GM18507 (cell line): ENCODE measurements at regions not wholly inside any gene's neighbourhood (a gene's known extent, or its start where the extent isn't known, plus 50 kb on each side); places are given as distances from the start of the nearest gene placed in this dataset.
"Not testable (repeated sequence)": the region's sequence is repeated elsewhere in the genome, so short reads cannot be mapped to it uniquely, and the experiment has no call there.

Experiments used
- DNase-seq: peaks from one replicate; pipeline ENCODE4 v3.0.0; 2011; ENCODE audit warnings: low read depth; ENCODE audit not compliant: insufficient read length; ENCODE audit errors: extremely low spot score
- FAIRE-seq: peaks from 2 replicates; lab custom pipeline; 2011; peaks lifted over from hg19 to GRCh38; lab: Jason Lieb, UNC

DNA sequence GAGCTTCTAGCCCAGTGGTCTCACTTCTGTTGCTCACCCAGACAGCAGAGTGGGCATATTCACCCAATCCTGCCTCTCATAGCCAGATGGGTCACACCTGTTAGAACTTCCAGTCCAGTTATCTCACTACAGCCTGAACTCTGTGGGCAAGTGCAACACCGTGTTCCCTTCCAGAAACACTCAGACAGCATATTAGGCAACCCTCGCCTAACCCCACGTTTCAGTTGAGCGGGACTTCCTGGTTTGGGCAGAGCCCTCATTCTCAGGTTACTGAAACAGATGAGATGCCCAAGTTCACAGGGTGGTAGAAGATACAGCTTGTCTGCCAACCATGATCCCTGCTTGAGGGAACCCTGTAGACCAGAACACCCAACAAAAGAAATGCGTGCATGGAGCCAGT, 538.2 kb downstream of the CYLC2 start:
- DNase-seq = no peak
- FAIRE-seq = no peak

DNA sequence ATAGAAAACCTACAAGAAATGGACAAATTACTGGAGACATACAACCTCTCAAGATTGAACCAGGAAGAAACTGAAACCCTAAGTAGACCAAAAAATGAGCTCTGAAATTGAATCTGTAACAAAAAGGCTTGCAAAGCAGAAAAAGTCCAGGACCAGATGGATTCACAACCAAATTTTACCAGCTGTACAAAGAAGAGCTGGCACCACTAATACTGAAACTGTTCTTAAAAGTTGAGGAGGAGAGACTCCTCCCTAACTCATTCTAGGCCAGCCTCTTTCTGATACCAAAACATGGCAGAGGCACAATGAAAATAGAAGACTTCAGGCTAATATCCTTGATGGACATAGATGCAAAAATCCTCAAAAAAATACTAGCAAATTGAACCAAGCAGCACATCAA, 542.3 kb downstream of the CYLC2 start:
- FAIRE-seq = no peak

DNA sequence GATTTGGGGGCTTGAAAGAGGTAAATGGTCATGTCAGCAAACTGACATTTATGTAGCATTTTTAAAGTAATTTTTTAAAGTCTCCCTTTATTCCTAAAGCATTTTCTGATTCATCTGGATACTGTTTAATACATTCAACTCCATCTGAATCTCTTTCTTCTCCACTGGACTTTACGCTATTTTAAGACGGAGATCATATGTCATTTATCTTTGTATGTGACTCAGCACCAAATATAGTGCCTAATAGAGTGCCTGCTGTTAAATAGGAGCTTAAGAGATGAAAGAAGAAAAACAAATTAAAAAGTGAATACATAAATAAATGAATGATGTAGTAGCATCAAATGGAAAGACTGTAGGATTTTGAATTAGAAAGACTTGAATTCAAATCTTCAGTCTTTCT, 548.8 kb upstream of the SMC2 start:
- DNase-seq = no peak
- FAIRE-seq = no peak

More for the DNA sequence above, 542.3 kb downstream of the CYLC2 start:
- no peak for DNase-seq

DNA sequence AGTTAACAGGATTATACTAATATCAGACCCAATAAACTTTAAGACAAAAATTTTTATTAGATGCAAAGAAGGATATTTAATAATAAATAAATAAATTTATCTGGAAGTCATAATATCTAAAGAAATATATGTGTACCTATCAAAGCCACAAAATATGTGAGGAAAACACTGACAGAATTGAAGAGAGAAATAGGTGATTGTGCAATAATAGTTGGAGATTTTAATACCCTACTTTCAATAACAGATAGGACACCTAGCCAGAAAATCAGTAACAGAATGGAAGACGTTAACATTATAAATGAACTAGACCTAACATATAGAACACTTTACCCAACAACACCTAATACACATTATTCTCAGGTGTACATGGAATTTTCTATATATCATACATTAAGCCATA, 541.4 kb upstream of the SMC2 start:
- FAIRE-seq (no peak), DNase-seq (no peak)

DNA sequence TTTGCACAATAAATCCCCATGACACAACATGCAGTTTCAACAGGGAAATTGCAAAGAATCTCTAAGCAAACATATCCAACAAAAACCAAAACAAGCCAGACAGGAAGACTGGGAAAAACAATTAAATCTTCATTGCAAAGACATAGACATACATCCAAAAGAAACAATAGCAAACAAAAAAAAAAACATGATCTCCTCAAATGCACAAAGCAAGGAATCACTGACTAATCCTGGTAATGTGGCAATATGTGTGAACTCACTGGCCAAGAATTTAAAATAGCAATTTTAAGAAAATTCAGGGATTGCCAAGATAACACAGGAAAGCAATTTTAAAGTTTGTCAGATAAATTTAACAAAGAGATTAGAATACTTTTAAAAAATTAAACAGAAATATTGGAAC, 520.1 kb upstream of the SMC2 start:
- DNase-seq = no peak
- no peak for FAIRE-seq

DNA sequence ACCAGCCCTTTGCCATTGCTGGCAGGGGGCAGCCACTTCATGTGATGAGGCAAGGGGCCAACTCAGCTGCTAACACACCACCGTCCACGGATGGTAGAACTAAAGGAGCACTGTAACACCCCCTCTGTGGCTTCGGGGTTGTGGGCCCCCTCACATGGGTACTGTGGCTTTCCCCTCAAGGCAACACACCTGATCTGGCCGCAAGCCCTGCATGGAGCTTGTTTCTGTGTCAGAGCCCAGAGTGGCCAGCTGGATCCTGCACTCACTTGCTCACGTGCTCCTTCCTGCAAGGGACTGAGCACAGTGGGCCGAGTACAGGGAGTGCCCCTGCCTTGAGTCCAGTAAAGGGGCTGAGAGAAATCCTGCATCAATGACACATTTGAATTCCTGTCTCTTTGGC, 507.4 kb upstream of the SMC2 start:
- DNase-seq (no peak), FAIRE-seq (no peak)

DNA sequence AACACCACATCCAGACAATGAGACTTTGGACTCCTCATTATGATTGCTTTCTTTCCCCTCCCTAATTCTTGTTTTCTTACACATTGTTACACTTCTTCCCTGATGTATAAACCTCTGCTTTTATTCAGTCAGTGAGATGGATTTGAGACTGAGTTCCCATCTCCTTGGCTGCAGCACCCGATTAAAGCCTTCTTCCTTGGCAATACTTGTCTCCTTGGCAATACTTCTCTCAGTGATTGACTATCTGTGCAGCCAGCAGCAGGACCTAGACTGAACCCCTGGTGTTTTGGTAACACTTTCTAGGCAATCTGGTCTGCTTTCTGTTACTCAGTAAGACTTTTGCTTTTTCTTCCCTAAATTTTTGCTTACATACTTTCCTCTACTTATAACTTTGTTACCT, 492.8 kb upstream of the SMC2 start:
- FAIRE-seq (no peak), DNase-seq (no peak)

DNA sequence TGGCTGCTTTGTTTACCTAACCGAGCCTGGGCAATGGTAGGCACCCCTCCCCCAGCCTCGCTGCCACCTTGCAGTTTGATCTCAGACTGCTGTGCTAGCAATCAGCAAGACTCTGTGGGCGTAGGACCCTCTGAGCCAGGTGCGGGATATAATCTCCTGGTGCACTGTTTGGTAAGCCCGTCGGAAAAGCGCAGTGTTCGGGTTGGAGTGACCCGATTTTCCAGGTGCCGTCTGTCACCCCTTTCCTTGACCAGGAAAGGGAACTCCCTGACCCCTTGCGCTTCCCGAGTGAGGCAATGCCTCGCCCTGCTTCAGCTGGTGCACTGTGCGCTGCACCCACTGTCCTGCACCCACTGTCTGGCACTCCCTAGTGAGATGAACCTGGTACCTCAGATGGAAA, 482.2 kb upstream of the SMC2 start:
- FAIRE-seq = not testable (repeated sequence)

DNA sequence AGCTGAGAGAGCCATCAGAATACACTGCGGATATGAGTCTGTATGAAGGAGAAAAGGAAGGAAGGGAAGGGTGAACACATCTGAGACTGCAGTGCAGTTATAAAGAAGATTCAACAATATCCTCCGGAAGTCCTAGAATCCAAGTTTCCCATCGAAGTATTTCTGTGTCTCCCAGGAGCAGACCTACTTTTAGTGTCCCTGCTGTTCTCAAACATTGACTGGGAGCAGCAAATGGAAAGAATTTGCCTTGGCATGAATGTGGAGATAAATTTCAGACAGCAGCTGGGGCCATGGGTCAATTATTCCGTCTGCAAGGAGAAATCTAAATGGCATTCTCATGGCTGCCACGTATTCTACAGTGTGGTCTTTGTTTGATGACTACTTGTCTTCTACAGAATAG, 478.1 kb upstream of the SMC2 start:
- FAIRE-seq = no peak
- DNase-seq = no peak

More for the DNA sequence above, 482.2 kb upstream of the SMC2 start:
- not testable (repeated sequence) for DNase-seq

DNA sequence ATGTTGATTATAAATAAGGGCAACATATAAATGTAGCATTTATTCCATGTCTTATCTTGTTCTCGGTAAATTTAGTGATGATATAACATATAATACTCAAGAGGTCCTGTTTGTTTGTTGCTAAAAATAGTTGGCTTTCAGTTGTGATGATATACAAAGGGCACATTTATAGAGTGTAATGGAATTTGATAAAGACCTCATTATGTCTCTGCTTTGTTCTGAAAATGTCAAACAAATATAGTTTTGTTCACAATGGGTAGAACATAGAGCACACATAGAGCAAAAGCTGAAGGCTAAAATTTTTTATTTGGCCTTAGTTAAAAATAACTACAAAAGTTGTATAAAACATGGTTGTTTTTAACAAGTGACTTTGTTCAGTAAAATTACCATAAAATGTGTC, 477.1 kb upstream of the SMC2 start:
- FAIRE-seq (no peak), DNase-seq (no peak)

DNA sequence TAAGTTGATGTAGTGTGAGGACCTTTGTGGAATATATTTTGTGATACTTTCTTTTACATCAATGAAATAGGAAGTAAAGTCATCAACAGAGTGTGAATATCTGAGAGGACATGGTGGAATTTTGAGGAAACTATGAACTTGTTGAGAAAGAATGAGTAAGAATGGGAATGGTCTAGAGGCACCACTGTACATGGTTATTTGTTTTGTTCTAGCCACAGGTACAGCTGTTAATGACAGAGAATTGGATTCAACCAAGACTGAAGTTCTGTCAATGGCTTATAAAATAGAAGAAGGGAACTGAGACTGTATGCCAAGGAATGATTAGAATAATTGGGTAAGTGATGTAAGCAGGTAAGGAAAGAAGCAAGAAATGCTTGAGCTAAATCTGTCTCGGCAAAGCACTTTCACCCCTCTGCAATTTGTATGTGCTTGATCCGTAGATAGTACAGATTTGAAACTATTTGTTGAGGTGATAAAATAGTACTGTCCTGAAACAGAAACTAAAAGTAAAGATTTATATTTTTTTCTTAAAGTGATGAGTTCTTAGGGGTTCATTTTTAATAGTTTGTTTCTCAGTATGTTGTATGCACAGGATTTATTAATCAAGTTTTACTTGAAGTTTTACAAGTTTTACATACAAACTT, 468.8 kb upstream of the SMC2 start:
- DNase-seq (no peak), FAIRE-seq (no peak)

DNA sequence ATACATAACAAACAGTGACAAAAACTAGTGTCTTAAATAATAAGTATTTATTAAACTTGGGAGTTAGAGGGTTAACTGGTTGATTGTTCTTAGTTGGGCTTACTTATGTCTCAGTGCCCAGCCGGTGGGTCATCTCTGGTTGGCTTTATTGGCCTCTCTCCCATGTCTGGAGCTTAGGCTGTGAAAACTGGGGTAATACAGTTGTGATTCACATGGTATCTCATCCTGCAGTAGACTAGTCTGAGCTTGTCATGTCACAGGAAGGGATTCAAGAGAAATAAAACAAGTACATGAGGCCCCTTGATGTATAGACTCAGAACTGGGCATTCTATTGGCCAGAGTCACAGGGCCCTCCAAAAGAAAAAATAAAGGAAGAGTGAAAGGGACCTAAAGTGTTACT, 466.4 kb upstream of the SMC2 start:
- FAIRE-seq (no peak), DNase-seq (no peak)

DNA sequence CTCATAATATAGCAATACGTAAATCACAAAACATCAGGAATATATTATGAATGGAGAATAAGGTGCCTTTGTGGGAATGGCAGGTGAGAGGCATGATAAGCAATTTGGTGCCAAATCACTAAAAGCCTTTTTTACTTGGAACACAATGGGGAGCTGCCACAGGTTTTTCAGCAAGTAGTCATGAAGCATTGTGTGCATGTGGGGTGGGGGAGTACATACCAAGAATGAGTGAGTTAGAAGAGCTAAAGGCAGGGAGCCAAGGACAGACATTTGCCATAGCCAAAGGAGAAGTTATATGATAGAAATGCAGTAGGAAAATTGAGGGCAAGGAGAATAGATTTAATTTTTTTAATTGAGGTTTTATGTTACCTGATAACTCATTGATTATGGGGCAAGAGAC, 445.0 kb upstream of the SMC2 start:
- FAIRE-seq = no peak

DNA sequence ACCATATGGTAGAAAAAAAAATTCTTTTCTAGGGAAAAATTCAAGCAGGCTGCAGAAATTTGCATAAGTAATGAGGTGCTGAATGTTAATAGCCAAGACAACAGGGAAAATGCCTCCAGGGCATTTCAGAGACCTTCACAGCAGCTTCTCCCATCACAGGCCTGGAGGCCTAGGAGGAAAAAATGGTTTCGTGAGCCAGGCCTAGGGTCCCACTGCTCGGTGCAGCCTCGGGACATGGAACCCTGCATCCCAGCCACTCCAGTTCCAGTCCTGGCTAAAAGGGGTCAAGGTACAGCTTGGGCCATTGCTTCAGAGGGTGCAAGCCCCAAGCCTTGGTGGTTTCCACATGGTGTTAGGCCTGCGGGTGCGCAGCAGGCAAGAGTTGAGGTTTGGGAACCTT, 436.0 kb upstream of the SMC2 start:
- DNase-seq (no peak), FAIRE-seq (no peak)

More for the DNA sequence above, 445.0 kb upstream of the SMC2 start:
- no peak for DNase-seq

DNA sequence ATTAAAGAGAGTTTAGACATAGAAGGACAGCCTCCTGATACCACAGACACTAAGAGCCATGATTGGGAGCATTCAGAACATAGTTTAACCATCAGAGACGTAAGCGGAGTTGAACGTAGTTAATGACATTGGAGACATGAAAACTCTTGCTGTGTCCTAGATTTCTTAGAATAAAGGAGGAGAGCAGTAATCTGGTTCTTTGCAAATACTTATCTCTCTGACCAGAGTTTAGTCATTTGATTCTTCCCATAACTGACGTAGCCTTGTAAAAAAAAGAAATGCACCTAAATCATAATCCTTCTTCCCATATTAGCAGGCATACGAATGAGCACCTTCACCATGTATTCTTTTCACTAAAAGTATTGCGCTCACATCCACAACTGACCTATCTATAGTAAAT, 433.3 kb upstream of the SMC2 start:
- DNase-seq (no peak), FAIRE-seq (no peak)

DNA sequence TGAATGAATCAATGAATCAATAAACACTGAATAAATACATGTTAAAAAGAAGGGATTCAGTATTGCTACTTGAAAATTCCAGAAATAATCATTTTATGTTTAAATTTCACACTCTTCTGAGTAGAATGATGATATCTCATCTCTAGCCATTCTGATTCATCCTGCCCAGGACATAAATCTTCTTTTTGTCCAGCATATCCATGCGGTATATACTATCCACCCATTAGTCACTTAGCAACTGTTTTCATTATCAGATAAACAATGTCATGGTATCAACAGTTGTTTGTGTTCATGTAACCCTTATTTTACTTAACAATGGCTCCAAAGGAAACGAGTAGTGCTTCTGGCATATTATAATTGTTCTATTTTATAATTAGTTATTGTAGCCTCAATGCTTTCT, 432.4 kb upstream of the SMC2 start:
- DNase-seq (no peak), FAIRE-seq (no peak)

DNA sequence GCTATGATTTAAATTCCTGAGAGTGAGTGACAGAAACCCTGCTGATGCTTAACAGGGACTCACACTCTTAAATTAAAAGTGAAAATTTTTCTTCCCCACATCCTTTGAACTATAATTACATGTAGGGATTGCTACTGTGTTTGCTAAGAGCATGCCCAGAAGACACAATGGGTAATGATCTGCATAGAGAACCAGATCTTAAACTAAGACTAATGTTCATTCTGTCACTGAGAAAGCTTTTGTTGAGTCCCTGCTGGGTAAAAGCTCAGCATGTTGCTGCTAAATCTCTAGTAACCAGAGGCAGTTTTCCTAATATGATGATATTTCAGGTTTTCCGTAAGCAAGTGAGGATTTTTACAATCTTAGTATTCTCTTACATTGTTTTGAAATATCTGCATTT, 424.8 kb upstream of the SMC2 start:
- no peak for FAIRE-seq
- DNase-seq = no peak

DNA sequence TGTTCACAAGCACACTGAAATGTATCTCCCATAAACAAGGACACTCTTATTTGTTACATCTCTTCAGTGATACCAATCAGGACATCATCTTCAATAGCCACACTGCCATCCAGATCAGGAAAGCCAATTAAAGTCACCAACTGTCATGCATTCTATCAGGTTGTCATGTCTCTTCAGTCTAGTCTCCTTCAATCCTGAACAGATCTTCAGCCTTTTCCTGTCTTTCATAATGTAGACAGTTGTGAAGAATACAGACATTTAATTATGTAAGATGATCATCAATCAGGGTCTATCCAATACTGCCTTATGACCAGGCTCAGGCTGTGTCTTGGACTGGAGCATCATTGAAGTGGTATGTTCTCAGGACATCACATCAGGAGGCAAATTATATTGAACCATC, 419.8 kb upstream of the SMC2 start:
- FAIRE-seq (no peak), DNase-seq (no peak)

DNA sequence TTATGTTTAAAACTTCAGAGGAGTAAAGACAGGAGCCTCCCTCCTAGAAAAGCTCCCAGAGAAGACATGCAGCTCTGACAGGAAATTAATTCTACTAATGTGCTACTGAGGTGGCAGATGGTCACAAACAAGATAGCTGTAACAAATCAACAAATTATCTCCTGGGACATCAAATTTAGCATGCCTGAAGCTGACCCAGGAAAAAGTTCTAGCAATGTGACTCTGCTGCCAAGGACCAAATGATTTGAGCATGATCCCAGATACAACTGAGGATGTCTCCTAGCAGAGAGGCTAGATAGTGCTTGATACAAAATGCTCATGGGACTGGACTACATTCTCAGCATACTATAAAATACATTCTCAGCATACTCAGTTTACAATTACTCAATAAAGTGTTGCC, 413.5 kb upstream of the SMC2 start:
- no peak for FAIRE-seq
- DNase-seq = no peak

DNA sequence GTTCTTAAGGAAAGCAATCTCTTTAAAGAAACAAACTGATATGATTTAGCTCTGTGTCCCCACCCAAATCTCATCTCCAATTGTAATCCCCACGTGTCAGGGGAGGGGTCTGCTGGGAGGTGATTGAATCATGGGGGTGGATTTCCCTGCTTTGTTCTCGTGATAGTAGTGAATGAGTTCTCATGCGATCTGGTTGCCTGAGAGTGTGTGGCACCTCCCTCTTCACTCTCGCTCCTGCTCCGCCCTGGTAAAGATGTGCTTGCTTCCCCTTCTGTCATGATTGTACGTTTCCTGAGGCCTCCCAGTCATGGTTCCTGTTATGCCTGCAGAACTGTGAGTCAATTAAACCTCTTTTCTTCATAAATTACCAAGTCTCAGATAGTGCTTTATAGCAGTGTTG, 412.7 kb upstream of the SMC2 start:
- no peak for FAIRE-seq
- DNase-seq = no peak

DNA sequence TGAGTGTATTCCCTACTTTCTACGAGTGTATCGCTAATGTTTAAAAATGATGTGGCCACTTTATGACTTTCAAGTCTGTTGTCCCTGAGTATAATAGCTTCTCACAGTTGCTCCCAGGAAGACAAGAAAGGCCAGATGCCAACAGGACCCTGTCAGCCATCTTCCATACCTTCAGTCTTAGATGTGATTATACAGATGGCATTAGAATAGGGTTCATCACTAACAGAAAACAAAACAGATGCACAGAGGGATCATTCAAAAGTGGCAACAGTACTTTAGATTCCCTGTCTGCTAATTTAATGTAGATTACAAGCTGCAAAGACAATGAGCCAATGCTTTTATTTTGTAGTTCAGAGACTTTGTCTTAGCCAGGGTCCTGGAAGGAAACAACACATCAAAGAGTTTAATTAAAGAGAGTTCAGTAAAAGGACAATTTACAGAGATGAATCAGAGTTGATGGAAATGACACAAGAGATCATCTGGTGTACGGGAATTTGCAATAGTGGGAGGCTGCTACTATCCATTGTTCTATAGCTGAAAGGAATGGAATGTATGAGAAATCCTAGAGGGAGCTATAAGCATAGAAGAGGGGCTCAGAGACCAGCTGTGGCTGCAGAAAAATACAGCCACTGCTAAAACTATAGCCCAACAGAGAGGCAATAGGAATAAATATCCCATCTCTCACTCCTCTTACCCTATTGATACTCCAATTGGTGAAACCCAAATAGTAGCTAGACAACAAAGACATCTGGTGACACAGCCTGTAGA, 393.7 kb upstream of the SMC2 start:
- DNase-seq (no peak), FAIRE-seq (no peak)
